Left lung (tissue), 4 donors: ENCODE measurements at regions not wholly inside any gene's neighbourhood (a gene's known extent, or its start where the extent isn't known, plus 50 kb on each side); places are given as distances from the start of the nearest gene placed in this dataset.

Experiments
- ATAC-seq: fragments of 200-7000 bp; cut with Tn5 transposase; one replicate; pipeline ENCODE4 v1.9.1; 2020; ENCODE audit warnings: moderate library complexity
- DNase-seq, 4 donors: peaks; one replicate each; pipeline ENCODE4 v3.0.0-alpha.2; 2013 to 2020
- H3K27ac ChIP-seq, 2 donors: fragments of 200-600 bp; sonication (generic) in 1 of 2; one replicate each; pipeline versions ENCODE4 v1.5.0 to v1.8.0; 2020 to 2021
- H3K27me3 ChIP-seq, 2 donors: fragments of 200-600 bp; sonication (generic) in 1 of 2; one replicate each; pipeline versions ENCODE4 v1.5.0 to v1.8.0; 2020 to 2021
- H3K36me3 ChIP-seq, 2 donors: fragments of 200-600 bp; sonication (generic) in 1 of 2; one replicate each; pipeline versions ENCODE4 v1.5.0 to v1.8.0; 2020 to 2021
- H3K4me1 ChIP-seq, 2 donors: fragments of 200-600 bp; one replicate each; pipeline ENCODE4 v1.8.0; 2021
- H3K4me3 ChIP-seq, 2 donors: fragments of 200-600 bp; sonication (generic) in 1 of 2; one replicate each; pipeline versions ENCODE4 v1.5.0 to v1.8.0; 2020 to 2021; ENCODE audit warnings: mild to moderate bottlenecking in 1 of 2
- H3K9me3 ChIP-seq, 2 donors: fragments of 200-600 bp; sonication (generic) in 1 of 2; one replicate each; pipeline versions ENCODE4 v1.5.0 to v1.8.0; 2020 to 2021
- intact Hi-C, 2 donors: fragments of 100-400 bp; cut with DNase I; formaldehyde crosslinking; loops; one replicate each; pipeline versions ENCODE4 v1.11.2 to v1.14.2; 2022
- TF ChIP-seq, protein P1 (sequence below), 2 donors: fragments of 200-600 bp; sonication (generic) in 1 of 2; IDR thresholded peaks; one replicate each; pipeline versions ENCODE4 v1.5.0 to v1.8.0; 2021; ENCODE audit warnings: antibody characterized with exemption in 2 of 2
- donor health status: DM: no; HTN: yes; CAD: no.
- donor health status: DM: no; HTN: no; CAD: no.

DNA sequence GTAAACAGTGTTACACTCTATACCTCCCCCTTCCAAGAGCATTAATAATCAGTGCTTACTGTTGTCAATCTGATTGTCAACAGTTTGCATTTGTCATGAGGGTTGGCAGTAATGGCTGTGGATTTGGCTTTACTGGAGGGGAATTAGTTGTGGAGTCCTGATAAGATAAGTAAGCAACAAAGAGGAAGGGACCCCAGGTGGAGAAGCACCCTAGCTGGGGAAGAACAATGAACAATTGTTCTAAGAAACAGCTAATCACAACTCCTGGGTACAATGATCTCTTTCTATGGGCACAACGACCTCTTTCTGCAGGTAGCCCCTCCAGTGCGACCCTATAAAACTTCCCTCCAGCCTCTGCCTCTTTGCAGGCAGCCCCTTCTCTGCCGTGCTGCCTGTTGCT lies 53.2 kb upstream of the CDKN2AIP start:
- no peak overlapping the region for H3K4me3 ChIP-seq
- peaks cover 0 to 31% of the 10 kb centered on the region in 2 donors for H3K4me1 ChIP-seq
- intact Hi-C loops, result no loop called here
- no peaks in the 10 kb centered on the region for H3K9me3 ChIP-seq
- peaks cover 0 to 3% of the 10 kb centered on the region in 2 donors for H3K27me3 ChIP-seq
- no peaks in the 10 kb centered on the region for H3K36me3 ChIP-seq
- DNase-seq (no peak), ATAC-seq (no peak)
- TF ChIP-seq, protein P1, sequence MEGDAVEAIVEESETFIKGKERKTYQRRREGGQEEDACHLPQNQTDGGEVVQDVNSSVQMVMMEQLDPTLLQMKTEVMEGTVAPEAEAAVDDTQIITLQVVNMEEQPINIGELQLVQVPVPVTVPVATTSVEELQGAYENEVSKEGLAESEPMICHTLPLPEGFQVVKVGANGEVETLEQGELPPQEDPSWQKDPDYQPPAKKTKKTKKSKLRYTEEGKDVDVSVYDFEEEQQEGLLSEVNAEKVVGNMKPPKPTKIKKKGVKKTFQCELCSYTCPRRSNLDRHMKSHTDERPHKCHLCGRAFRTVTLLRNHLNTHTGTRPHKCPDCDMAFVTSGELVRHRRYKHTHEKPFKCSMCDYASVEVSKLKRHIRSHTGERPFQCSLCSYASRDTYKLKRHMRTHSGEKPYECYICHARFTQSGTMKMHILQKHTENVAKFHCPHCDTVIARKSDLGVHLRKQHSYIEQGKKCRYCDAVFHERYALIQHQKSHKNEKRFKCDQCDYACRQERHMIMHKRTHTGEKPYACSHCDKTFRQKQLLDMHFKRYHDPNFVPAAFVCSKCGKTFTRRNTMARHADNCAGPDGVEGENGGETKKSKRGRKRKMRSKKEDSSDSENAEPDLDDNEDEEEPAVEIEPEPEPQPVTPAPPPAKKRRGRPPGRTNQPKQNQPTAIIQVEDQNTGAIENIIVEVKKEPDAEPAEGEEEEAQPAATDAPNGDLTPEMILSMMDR (IDR thresholded peaks at IDR 0.05), result no peak
- no peak overlapping the region for H3K27ac ChIP-seq

DNA sequence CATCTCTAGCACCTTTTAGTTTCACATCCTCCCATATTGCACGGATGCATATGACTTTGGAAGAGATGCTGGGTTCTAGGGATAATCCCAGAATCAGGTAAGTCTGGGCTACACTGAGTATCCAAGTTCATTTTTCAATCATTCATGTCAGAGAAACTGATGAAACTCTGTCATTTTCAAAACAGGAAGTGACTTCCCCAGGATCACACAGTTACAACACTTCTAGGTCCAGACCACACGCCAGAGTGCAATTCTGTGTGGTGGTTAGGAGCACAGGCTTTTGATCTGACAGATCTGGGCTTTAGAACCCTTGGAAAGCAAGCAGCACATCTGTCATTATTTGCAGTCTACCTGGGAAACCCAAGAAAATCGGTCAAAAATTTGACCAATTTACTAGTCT lies 52.1 kb upstream of the CDKN2AIP start:
- no peaks in the 10 kb centered on the region for H3K9me3 ChIP-seq
- H3K27ac ChIP-seq, result peak overlapping the region in 1 of 2 donors; percentile 19
- no peaks in the 10 kb centered on the region for H3K36me3 ChIP-seq
- ATAC-seq (no peak), DNase-seq (no peak)
- intact Hi-C loops, result no loop called here
- TF ChIP-seq, protein P1 (IDR thresholded peaks at IDR 0.05), result no peak
- H3K4me3 ChIP-seq, result no peak overlapping the region
- H3K4me1 ChIP-seq, result peaks cover 0 to 40% of the 10 kb centered on the region in 2 donors
- peaks cover 0 to 3% of the 10 kb centered on the region in 2 donors for H3K27me3 ChIP-seq

DNA sequence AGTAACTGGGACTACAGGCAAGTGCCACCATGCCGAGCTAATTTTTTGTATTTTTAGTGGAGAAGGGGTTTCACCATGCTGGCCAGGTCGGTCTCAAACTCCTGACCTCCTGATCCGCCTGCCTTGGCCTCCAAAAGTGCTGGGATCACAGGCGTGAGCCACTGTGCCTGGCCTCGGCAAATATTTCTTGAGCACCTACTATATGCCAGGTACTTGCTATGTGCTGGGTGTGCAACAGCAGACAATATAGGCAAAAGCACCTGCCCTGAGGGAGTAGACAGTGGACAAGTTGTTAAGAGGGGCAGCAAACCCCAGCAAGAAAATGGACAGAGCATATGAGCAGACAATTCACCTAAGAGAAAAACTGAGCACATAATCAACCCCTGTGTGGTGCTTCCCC lies 51.0 kb upstream of the CDKN2AIP start:
- peaks cover 0 to 50% of the 10 kb centered on the region in 2 donors for H3K4me1 ChIP-seq
- H3K9me3 ChIP-seq, result no peaks in the 10 kb centered on the region
- H3K4me3 ChIP-seq, result no peak overlapping the region
- ATAC-seq (no peak), DNase-seq (no peak)
- intact Hi-C loops, result no loop called here
- no peak overlapping the region for H3K27ac ChIP-seq
- H3K36me3 ChIP-seq, result no peaks in the 10 kb centered on the region
- TF ChIP-seq, protein P1 (IDR thresholded peaks at IDR 0.05), result no peak
- H3K27me3 ChIP-seq, result no peaks in the 10 kb centered on the region

DNA sequence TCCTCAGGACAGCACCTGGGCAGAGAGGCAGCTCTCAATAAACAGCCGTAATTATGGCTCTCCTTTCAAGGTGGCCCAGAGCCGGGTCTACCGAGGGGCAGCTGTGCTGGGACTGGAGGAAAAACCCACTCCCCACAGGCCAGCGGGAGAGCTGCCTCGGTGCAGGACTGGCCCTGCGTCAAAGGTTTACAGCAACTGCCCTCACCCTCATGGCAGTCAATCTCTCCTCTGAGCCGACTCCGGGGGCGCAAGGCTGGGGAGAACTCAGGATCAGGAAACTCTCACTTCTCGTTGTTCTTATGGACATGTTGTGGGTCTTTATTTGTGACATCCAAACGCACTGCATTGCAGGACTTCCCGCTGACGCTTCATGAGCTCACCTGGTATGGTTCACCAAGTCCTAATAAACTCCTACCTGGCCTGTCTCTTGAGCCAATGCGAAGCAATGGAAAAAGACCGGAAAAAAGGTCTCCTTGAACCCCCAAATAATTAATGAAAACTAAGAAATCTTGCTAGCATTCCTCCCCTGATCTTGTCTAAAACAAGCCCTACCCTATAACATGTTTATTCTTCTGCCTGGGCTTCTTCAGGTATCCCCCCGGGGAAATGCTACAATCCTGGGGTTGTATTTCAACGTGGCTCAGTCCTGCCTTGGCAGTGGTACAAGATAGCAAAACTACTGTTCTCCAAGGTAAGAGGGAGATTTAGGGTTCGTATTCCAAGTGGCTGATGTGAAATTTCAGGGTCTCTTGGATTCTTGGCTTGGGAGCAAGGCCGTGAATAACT lies 50.1 kb upstream of the CDKN2AIP start:
- Histone ChIP-seq H3K4me1 (peaks cover 0 to 59% of the 10 kb centered on the region in 2 donors), H3K4me3 (no peak overlapping the region), H3K9me3 (no peaks in the 10 kb centered on the region), H3K27me3 (no peaks in the 10 kb centered on the region), H3K36me3 (no peaks in the 10 kb centered on the region), H3K27ac (no peak overlapping the region)
- TF ChIP-seq, protein P1 (IDR thresholded peaks at IDR 0.05), result no peak
- no peak for DNase-seq
- no peak for ATAC-seq
- intact Hi-C loops, result no loop called here
